ENCODE measurements at regions not wholly inside any gene's neighbourhood (a gene's known extent, or its start where the extent isn't known, plus 50 kb on each side); places are given as distances from the start of the nearest gene placed in this dataset.

- POLR2A ChIA-PET (ENCODE audit: unreplicated experiment), result no interaction called here
Observed at GRCh38 chr10:101283762-101284100, 54.5 kb upstream of the LBX1 start.

More at GRCh38 chr10:101283762-101284100, 54.5 kb upstream of the LBX1 start:
- H2BK15ac ChIP-seq (ENCODE audit: low read depth, low read length), result no peak overlapping the region
- no CpG with 5 or more reads among the region's 3 CpGs for WGBS, 2 experiments (ENCODE audit: extremely low coverage in 2 of 2, insufficient read length in 1 of 2)
- no peak overlapping the region for H2AK9ac ChIP-seq (replicated peaks; ENCODE audit: low read depth, low read length, poor library complexity)
- no peak overlapping the region for H2BK20ac ChIP-seq (ENCODE audit: low read depth, low read length)
- in situ Hi-C loops (cut with MboI; ENCODE audit: low sequenced_read_pairs) (loop anchor here (25.0 kb wide), 1 partner anchor 154 kb away; no protein-coding TSS in a partner anchor), intact Hi-C loops (cut with micrococcal nuclease) (no loop called here), dilution Hi-C loops (cut with HindIII; ENCODE audit: low sequenced_read_pairs, unreplicated experiment) (loop anchor here (25.0 kb wide), 1 partner anchor 179 kb away; no protein-coding TSS in a partner anchor)
- H3K27ac ChIP-seq (ENCODE audit: insufficient read depth, low read length), result no peak overlapping the region
- no peak overlapping the region for H3K18ac ChIP-seq (ENCODE audit: low read depth, low read length)
- no peaks in the 10 kb centered on the region for H3K36me3 ChIP-seq (ENCODE audit: control insufficient read depth, insufficient read depth, low read length)
- no peaks in the 10 kb centered on the region; the same call in 1 of the 2 replicates for H4K20me1 ChIP-seq (ENCODE audit: insufficient read depth, low read length)
- H3K79me1 ChIP-seq (ENCODE audit: low read depth in 1 of 2, low read length in 2 of 2), result no peaks in the 10 kb centered on the region
- TF ChIP-seq ELK1 (IDR thresholded peaks at IDR 0.05; ENCODE audit: borderline replicate concordance, low read depth, low read length) (no peak), NFE2L2 (IDR thresholded peaks at IDR 0.05; ENCODE audit: low read depth, low read length) (no peak), MXI1 (IDR thresholded peaks at IDR 0.05; ENCODE audit: borderline replicate concordance, low read depth, low read length) (no peak), USF2 (IDR thresholded peaks at IDR 0.05; ENCODE audit: low read depth, low read length) (no peak), FOS (IDR thresholded peaks at IDR 0.05; ENCODE audit: low read depth, low read length) (no peak), MAZ (IDR thresholded peaks at IDR 0.05; ENCODE audit: borderline replicate concordance, low read depth, low read length) (no peak), CTCF (conservative IDR thresholded peaks at IDR 0.05; ENCODE audit: low read depth, low read length) (no peak), MAFK (IDR thresholded peaks at IDR 0.05; ENCODE audit: low read depth, low read length) (no peak), CEBPB (IDR thresholded peaks at IDR 0.05; ENCODE audit: low read depth, low read length) (no peak), RAD21 (IDR thresholded peaks at IDR 0.05; ENCODE audit: low read length) (no peak), RCOR1 (IDR thresholded peaks at IDR 0.05; ENCODE audit: insufficient replicate concordance, low read length) (no peak), SMC3 (IDR thresholded peaks at IDR 0.05; ENCODE audit: low read depth, low read length) (no peak), POLR2A (IDR thresholded peaks at IDR 0.05; ENCODE audit: low read depth, low read length) (no peak), CHD1 (IDR thresholded peaks at IDR 0.05; ENCODE audit: low read depth, low read length) (no peak), RFX5 (IDR thresholded peaks at IDR 0.05; ENCODE audit: low read depth, low read length) (no peak), BHLHE40 (IDR thresholded peaks at IDR 0.05; ENCODE audit: low read depth, low read length) (no peak)
- ATAC-seq (ENCODE audit: low read depth) (no peak), DNase-seq (no peak)
- H3K23ac ChIP-seq (ENCODE audit: low read depth, low read length), result no peak overlapping the region
- no peaks in the 10 kb centered on the region; the same call in 1 of the 2 replicates for H3K9me3 ChIP-seq (ENCODE audit: control insufficient read depth, insufficient read depth, low read length)
- H2AK5ac ChIP-seq (ENCODE audit: low read depth, low read length), result no peak overlapping the region
- H4K8ac ChIP-seq (ENCODE audit: low read depth in 2 of 2, low read length in 2 of 2), result no peak overlapping the region
- no TSS peak for BruUV-seq (replicated peaks)
- H3K4me3 ChIP-seq (ENCODE audit: insufficient read depth, low read depth, low read length), result no peak overlapping the region
- H2BK5ac ChIP-seq (ENCODE audit: low read depth, low read length, poor library complexity, severe bottlenecking), result no peak overlapping the region
- H3K4ac ChIP-seq (ENCODE audit: low read depth, low read length), result no peak overlapping the region
- H3K9me1 ChIP-seq (ENCODE audit: insufficient read depth, low read length), result no peaks in the 10 kb centered on the region
- CTCF ChIA-PET, result no interaction called here
- H3K4me2 ChIP-seq (ENCODE audit: low read depth, low read length), result no peak overlapping the region
- no peak overlapping the region for H2BK120ac ChIP-seq (ENCODE audit: low read depth, low read length)
- H2AFZ ChIP-seq (replicated peaks; ENCODE audit: low read length, poor library complexity), result no peak overlapping the region
- H3K27me3 ChIP-seq (ENCODE audit: control insufficient read depth, insufficient read depth, low read length), result peaks cover 70% of the 10 kb centered on the region
- no peak overlapping the region for H3K14ac ChIP-seq (replicated peaks; ENCODE audit: low read depth, low read length)
- H4K91ac ChIP-seq (ENCODE audit: insufficient read depth, low read depth, low read length), result no peak overlapping the region
- no peak overlapping the region for H3K9ac ChIP-seq (ENCODE audit: low read depth, low read length)
- no peaks in the 10 kb centered on the region for H3K4me1 ChIP-seq (ENCODE audit: control insufficient read depth, insufficient read depth, low read length)
- no peak overlapping the region for H3K56ac ChIP-seq (ENCODE audit: extremely low read depth, insufficient read depth, low read length)
- no peak overlapping the region for H4K5ac ChIP-seq (ENCODE audit: low read depth, low read length)
